ENCODE measurements at regions not wholly inside any gene's neighbourhood (a gene's known extent, or its start where the extent isn't known, plus 50 kb on each side); places are given as distances from the start of the nearest gene placed in this dataset.

DNA sequence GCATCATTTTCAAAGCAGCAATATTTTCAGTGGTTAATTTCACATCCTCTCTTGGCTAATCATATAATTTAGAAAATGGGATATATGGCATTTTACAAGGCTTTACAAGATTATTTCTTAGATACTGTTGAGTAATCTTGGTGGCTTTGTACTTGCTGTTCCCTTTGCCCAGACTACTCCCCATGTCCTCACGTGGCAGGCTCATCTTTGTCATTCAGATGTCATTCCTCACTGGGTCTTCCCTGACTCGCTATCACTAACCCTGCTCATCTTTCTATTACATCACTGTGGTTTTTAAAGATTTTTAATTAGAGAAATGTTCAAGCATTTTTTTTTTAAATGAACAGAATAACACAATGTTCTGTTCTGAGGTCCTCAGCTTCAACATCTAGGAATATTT is 240.0 kb upstream of the IRX5 start:
- TF ChIP-seq, protein P1, sequence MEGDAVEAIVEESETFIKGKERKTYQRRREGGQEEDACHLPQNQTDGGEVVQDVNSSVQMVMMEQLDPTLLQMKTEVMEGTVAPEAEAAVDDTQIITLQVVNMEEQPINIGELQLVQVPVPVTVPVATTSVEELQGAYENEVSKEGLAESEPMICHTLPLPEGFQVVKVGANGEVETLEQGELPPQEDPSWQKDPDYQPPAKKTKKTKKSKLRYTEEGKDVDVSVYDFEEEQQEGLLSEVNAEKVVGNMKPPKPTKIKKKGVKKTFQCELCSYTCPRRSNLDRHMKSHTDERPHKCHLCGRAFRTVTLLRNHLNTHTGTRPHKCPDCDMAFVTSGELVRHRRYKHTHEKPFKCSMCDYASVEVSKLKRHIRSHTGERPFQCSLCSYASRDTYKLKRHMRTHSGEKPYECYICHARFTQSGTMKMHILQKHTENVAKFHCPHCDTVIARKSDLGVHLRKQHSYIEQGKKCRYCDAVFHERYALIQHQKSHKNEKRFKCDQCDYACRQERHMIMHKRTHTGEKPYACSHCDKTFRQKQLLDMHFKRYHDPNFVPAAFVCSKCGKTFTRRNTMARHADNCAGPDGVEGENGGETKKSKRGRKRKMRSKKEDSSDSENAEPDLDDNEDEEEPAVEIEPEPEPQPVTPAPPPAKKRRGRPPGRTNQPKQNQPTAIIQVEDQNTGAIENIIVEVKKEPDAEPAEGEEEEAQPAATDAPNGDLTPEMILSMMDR (IDR thresholded peaks at IDR 0.05; ENCODE audit: low read depth, low read length) = no peak
- no peak for TF ChIP-seq POLR2A (IDR thresholded peaks at IDR 0.05; ENCODE audit: extremely low read depth, insufficient read length)
- TF ChIP-seq MYC (IDR thresholded peaks at IDR 0.05; ENCODE audit: low read depth, low read length) = no peak
- TF ChIP-seq, protein P2, sequence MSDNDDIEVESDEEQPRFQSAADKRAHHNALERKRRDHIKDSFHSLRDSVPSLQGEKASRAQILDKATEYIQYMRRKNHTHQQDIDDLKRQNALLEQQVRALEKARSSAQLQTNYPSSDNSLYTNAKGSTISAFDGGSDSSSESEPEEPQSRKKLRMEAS (IDR thresholded peaks at IDR 0.05; ENCODE audit: low read depth, low read length) = no peak
